ENCODE measurements at regions not wholly inside any gene's neighbourhood (a gene's known extent, or its start where the extent isn't known, plus 50 kb on each side); places are given as distances from the start of the nearest gene placed in this dataset.

DNA sequence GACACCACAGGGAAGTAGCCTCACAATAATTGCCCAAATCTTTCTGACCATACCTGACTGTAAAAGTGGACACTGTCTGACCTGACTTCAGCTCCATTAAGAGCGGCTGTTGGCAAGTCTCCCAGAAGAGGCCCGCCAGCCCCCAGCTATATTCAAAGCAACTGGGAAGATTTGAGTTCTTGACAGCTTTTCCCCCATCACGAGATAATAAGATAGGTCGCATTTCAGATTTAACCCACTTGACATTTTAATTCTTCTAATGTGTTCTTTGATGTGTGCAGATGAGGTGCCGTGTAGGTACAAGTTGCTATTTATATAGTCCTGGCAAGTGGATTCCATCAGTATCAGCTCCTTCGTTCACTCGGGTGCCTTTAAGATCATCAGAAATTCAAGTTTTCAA is 345.7 kb downstream of the DRD1 start:
- Histone ChIP-seq H3K36me3 (ENCODE audit: control insufficient read depth, insufficient read depth, low read length) (no peaks in the 10 kb centered on the region), H3K4me3 (ENCODE audit: low read depth, low read length) (no peak overlapping the region), H3K27me3 (ENCODE audit: control insufficient read depth, insufficient read depth, low read length) (no peaks in the 10 kb centered on the region)
- DNase-seq (ENCODE audit: low read depth) (no peak), FAIRE-seq (no peak)
- no peak for TF ChIP-seq CTCF (IDR thresholded peaks at IDR 0.05; ENCODE audit: insufficient read depth, low read length, severe bottlenecking)

- FAIRE-seq (no peak), DNase-seq (ENCODE audit: low read depth) (no peak)
- no peaks in the 10 kb centered on the region for H3K36me3 ChIP-seq (ENCODE audit: control insufficient read depth, insufficient read depth, low read length)
- no peaks in the 10 kb centered on the region for H3K27me3 ChIP-seq (ENCODE audit: control insufficient read depth, insufficient read depth, low read length)
- TF ChIP-seq CTCF (IDR thresholded peaks at IDR 0.05; ENCODE audit: insufficient read depth, low read length, severe bottlenecking), result no peak
- H3K4me3 ChIP-seq (ENCODE audit: low read depth, low read length), result no peak overlapping the region
Measured at GRCh38 chr5:175096469-175097165, 347.4 kb downstream of the DRD1 start.

DNA sequence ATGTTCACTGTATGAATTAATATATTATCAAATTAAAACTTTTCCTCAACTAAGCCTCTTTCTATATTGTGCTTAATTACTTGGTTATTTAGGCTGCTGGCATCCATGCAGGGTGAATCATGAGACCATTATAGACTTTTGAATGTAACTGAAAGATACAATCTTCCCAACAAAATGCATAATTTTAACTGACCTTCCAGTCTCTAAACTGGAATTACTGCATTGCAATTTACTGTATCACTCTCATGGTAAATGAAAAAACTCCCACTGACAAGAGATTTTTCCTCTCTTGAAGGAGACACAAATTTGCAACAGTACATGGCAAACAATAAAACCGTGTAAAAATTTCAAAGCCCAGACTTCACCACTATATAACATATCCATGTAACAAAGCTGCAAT is 349.5 kb downstream of the DRD1 start:
- TF ChIP-seq CTCF (IDR thresholded peaks at IDR 0.05; ENCODE audit: insufficient read depth, low read length, severe bottlenecking), result no peak
- H3K36me3 ChIP-seq (ENCODE audit: control insufficient read depth, insufficient read depth, low read length), result no peaks in the 10 kb centered on the region
- FAIRE-seq, result no peak
- no peak overlapping the region for H3K4me3 ChIP-seq (ENCODE audit: low read depth, low read length)
- no peaks in the 10 kb centered on the region for H3K27me3 ChIP-seq (ENCODE audit: control insufficient read depth, insufficient read depth, low read length)
- DNase-seq (ENCODE audit: low read depth), result no peak

- FAIRE-seq (no peak), DNase-seq (ENCODE audit: low read depth) (no peak)
- no peak for TF ChIP-seq CTCF (IDR thresholded peaks at IDR 0.05; ENCODE audit: insufficient read depth, low read length, severe bottlenecking)
- Histone ChIP-seq H3K4me3 (ENCODE audit: low read depth, low read length) (no peak overlapping the region), H3K36me3 (ENCODE audit: control insufficient read depth, insufficient read depth, low read length) (no peaks in the 10 kb centered on the region), H3K27me3 (ENCODE audit: control insufficient read depth, insufficient read depth, low read length) (no peaks in the 10 kb centered on the region)
Measured at GRCh38 chr5:175092691-175093090, 351.3 kb downstream of the DRD1 start.

- Histone ChIP-seq H3K27me3 (ENCODE audit: control insufficient read depth, insufficient read depth, low read length) (no peaks in the 10 kb centered on the region), H3K36me3 (ENCODE audit: control insufficient read depth, insufficient read depth, low read length) (no peaks in the 10 kb centered on the region), H3K4me3 (ENCODE audit: low read depth, low read length) (no peak overlapping the region)
- DNase-seq (ENCODE audit: low read depth), result no peak
- no peak for FAIRE-seq
- TF ChIP-seq CTCF (IDR thresholded peaks at IDR 0.05; ENCODE audit: insufficient read depth, low read length, severe bottlenecking), result no peak
Measured at GRCh38 chr5:175088963-175089362, 355.0 kb downstream of the DRD1 start.
